ENCODE measurements at regions not wholly inside any gene's neighbourhood (a gene's known extent, or its start where the extent isn't known, plus 50 kb on each side); places are given as distances from the start of the nearest gene placed in this dataset.

GRCh38 chr2:12303181-12304030 lies 413.3 kb upstream of the TRIB2 start:
- Histone ChIP-seq H3K27me3 (ENCODE audit: control insufficient read depth, insufficient read depth, low read length) (no peaks in the 10 kb centered on the region), H3K9me3 (ENCODE audit: control insufficient read depth, insufficient read depth, low read depth, low read length) (0 out of 2 replicates have a peak, but pooled peaks cover 6% of the 10 kb centered on the region), H3K27ac (ENCODE audit: low read depth, low read length) (no peak overlapping the region), H3K36me3 (ENCODE audit: control insufficient read depth, insufficient read depth, low read length) (no peaks in the 10 kb centered on the region), H3K4me1 (ENCODE audit: control insufficient read depth, insufficient read depth, low read length) (0 out of 2 replicates have a peak, but pooled peaks cover 4% of the 10 kb centered on the region), H3K4me3 (ENCODE audit: low read depth, low read length) (no peak overlapping the region), H3K9ac (ENCODE audit: low read length) (no peak overlapping the region)

- H3K4me3 ChIP-seq (ENCODE audit: low read depth, low read length) = no peak overlapping the region
- no peaks in the 10 kb centered on the region for H3K27me3 ChIP-seq (ENCODE audit: control insufficient read depth, insufficient read depth, low read length)
- no peak overlapping the region for H3K9ac ChIP-seq (ENCODE audit: low read length)
- H3K4me1 ChIP-seq (ENCODE audit: control insufficient read depth, insufficient read depth, low read length) = 0 out of 2 replicates have a peak, but pooled peaks cover 4% of the 10 kb centered on the region
- no peaks in the 10 kb centered on the region for H3K9me3 ChIP-seq (ENCODE audit: control insufficient read depth, insufficient read depth, low read depth, low read length)
- H3K36me3 ChIP-seq (ENCODE audit: control insufficient read depth, insufficient read depth, low read length) = no peaks in the 10 kb centered on the region
- no peak overlapping the region for H3K27ac ChIP-seq (ENCODE audit: low read depth, low read length)
Observed at GRCh38 chr2:12304564-12305171, 412.1 kb upstream of the TRIB2 start.

- no peaks in the 10 kb centered on the region for H3K27me3 ChIP-seq (ENCODE audit: control insufficient read depth, insufficient read depth, low read length)
- no peak overlapping the region for H3K9ac ChIP-seq (ENCODE audit: low read length)
- H3K4me3 ChIP-seq (ENCODE audit: low read depth, low read length) = no peak overlapping the region
- H3K9me3 ChIP-seq (ENCODE audit: control insufficient read depth, insufficient read depth, low read depth, low read length) = no peaks in the 10 kb centered on the region
- H3K36me3 ChIP-seq (ENCODE audit: control insufficient read depth, insufficient read depth, low read length) = no peaks in the 10 kb centered on the region
- H3K4me1 ChIP-seq (ENCODE audit: control insufficient read depth, insufficient read depth, low read length) = 0 out of 2 replicates have a peak, but pooled peaks cover 4% of the 10 kb centered on the region
- no peak overlapping the region for H3K27ac ChIP-seq (ENCODE audit: low read depth, low read length)
Observed at GRCh38 chr2:12305931-12306330, 410.8 kb upstream of the TRIB2 start.

- Histone ChIP-seq H3K36me3 (ENCODE audit: control insufficient read depth, insufficient read depth, low read length) (no peaks in the 10 kb centered on the region), H3K9ac (ENCODE audit: low read length) (no peak overlapping the region), H3K27me3 (ENCODE audit: control insufficient read depth, insufficient read depth, low read length) (no peaks in the 10 kb centered on the region), H3K9me3 (ENCODE audit: control insufficient read depth, insufficient read depth, low read depth, low read length) (no peaks in the 10 kb centered on the region), H3K4me3 (ENCODE audit: low read depth, low read length) (no peak overlapping the region), H3K4me1 (ENCODE audit: control insufficient read depth, insufficient read depth, low read length) (peaks cover 16% of the 10 kb centered on the region), H3K27ac (ENCODE audit: low read depth, low read length) (no peak overlapping the region)
Observed at GRCh38 chr2:12310399-12310798, 406.3 kb upstream of the TRIB2 start.

GRCh38 chr2:12313445-12314126 lies 403.1 kb upstream of the TRIB2 start:
- H3K27ac ChIP-seq (ENCODE audit: low read depth, low read length) = no peak overlapping the region
- H3K9ac ChIP-seq (ENCODE audit: low read length) = no peak overlapping the region
- H3K4me3 ChIP-seq (ENCODE audit: low read depth, low read length) = no peak overlapping the region
- H3K4me1 ChIP-seq (ENCODE audit: control insufficient read depth, insufficient read depth, low read length) = peaks cover 22% of the 10 kb centered on the region
- H3K9me3 ChIP-seq (ENCODE audit: control insufficient read depth, insufficient read depth, low read depth, low read length) = no peaks in the 10 kb centered on the region
- H3K27me3 ChIP-seq (ENCODE audit: control insufficient read depth, insufficient read depth, low read length) = no peaks in the 10 kb centered on the region
- H3K36me3 ChIP-seq (ENCODE audit: control insufficient read depth, insufficient read depth, low read length) = no peaks in the 10 kb centered on the region

GRCh38 chr2:12314127-12314760 lies 402.5 kb upstream of the TRIB2 start:
- H3K36me3 ChIP-seq (ENCODE audit: control insufficient read depth, insufficient read depth, low read length) = no peaks in the 10 kb centered on the region
- H3K4me1 ChIP-seq (ENCODE audit: control insufficient read depth, insufficient read depth, low read length) = peaks cover 27% of the 10 kb centered on the region
- H3K4me3 ChIP-seq (ENCODE audit: low read depth, low read length) = no peak overlapping the region
- H3K9ac ChIP-seq (ENCODE audit: low read length) = no peak overlapping the region
- H3K9me3 ChIP-seq (ENCODE audit: control insufficient read depth, insufficient read depth, low read depth, low read length) = no peaks in the 10 kb centered on the region
- no peak overlapping the region for H3K27ac ChIP-seq (ENCODE audit: low read depth, low read length)
- H3K27me3 ChIP-seq (ENCODE audit: control insufficient read depth, insufficient read depth, low read length) = no peaks in the 10 kb centered on the region

- Histone ChIP-seq H3K9me3 (ENCODE audit: control insufficient read depth, insufficient read depth, low read depth, low read length) (no peaks in the 10 kb centered on the region), H3K36me3 (ENCODE audit: control insufficient read depth, insufficient read depth, low read length) (no peaks in the 10 kb centered on the region), H3K27me3 (ENCODE audit: control insufficient read depth, insufficient read depth, low read length) (no peaks in the 10 kb centered on the region), H3K27ac (ENCODE audit: low read depth, low read length) (no peak overlapping the region), H3K9ac (ENCODE audit: low read length) (no peak overlapping the region), H3K4me1 (ENCODE audit: control insufficient read depth, insufficient read depth, low read length) (peaks cover 27% of the 10 kb centered on the region), H3K4me3 (ENCODE audit: low read depth, low read length) (no peak overlapping the region)
Observed at GRCh38 chr2:12315224-12315623, 401.5 kb upstream of the TRIB2 start.

GRCh38 chr2:12316476-12316875 lies 400.3 kb upstream of the TRIB2 start:
- no peaks in the 10 kb centered on the region for H3K36me3 ChIP-seq (ENCODE audit: control insufficient read depth, insufficient read depth, low read length)
- no peaks in the 10 kb centered on the region for H3K27me3 ChIP-seq (ENCODE audit: control insufficient read depth, insufficient read depth, low read length)
- H3K27ac ChIP-seq (ENCODE audit: low read depth, low read length) = no peak overlapping the region
- H3K4me3 ChIP-seq (ENCODE audit: low read depth, low read length) = no peak overlapping the region
- H3K9me3 ChIP-seq (ENCODE audit: control insufficient read depth, insufficient read depth, low read depth, low read length) = no peaks in the 10 kb centered on the region
- H3K4me1 ChIP-seq (ENCODE audit: control insufficient read depth, insufficient read depth, low read length) = peaks cover 27% of the 10 kb centered on the region
- H3K9ac ChIP-seq (ENCODE audit: low read length) = no peak overlapping the region

GRCh38 chr2:12317286-12317685 lies 399.4 kb upstream of the TRIB2 start:
- H3K27ac ChIP-seq (ENCODE audit: low read depth, low read length) = no peak overlapping the region

GRCh38 chr2:12317814-12318426 lies 398.8 kb upstream of the TRIB2 start:
- Histone ChIP-seq H3K4me1 (ENCODE audit: control insufficient read depth, insufficient read depth, low read length) (peaks cover 27% of the 10 kb centered on the region), H3K4me3 (ENCODE audit: low read depth, low read length) (no peak overlapping the region), H3K27me3 (ENCODE audit: control insufficient read depth, insufficient read depth, low read length) (no peaks in the 10 kb centered on the region), H3K36me3 (ENCODE audit: control insufficient read depth, insufficient read depth, low read length) (no peaks in the 10 kb centered on the region), H3K9ac (ENCODE audit: low read length) (no peak overlapping the region), H3K27ac (ENCODE audit: low read depth, low read length) (no peak overlapping the region), H3K9me3 (ENCODE audit: control insufficient read depth, insufficient read depth, low read depth, low read length) (no peaks in the 10 kb centered on the region)

More at GRCh38 chr2:12317286-12317685, 399.4 kb upstream of the TRIB2 start:
- Histone ChIP-seq H3K36me3 (ENCODE audit: control insufficient read depth, insufficient read depth, low read length) (no peaks in the 10 kb centered on the region), H3K4me1 (ENCODE audit: control insufficient read depth, insufficient read depth, low read length) (peaks cover 27% of the 10 kb centered on the region), H3K4me3 (ENCODE audit: low read depth, low read length) (no peak overlapping the region), H3K27me3 (ENCODE audit: control insufficient read depth, insufficient read depth, low read length) (no peaks in the 10 kb centered on the region), H3K9ac (ENCODE audit: low read length) (no peak overlapping the region), H3K9me3 (ENCODE audit: control insufficient read depth, insufficient read depth, low read depth, low read length) (no peaks in the 10 kb centered on the region)
